ENCODE measurements at regions not wholly inside any gene's neighbourhood (a gene's known extent, or its start where the extent isn't known, plus 50 kb on each side); places are given as distances from the start of the nearest gene placed in this dataset.

DNA sequence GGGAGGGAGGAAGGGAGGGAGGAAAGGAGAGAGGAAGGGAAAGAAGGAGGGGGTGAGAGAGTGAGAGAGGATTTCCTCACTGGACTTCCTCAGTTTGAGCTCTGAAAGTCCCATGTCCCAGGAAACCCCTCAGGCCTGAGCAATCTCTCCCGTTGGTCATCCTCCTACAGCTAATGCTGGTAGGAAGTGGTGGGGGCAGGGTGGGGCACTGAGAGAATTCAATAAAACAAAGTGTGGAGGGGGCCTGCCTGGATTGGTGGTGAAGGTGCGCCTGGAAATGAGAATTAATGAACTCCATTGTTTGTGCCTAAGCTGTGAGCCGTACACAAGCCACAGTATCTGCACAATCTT lies 195.0 kb downstream of the RGS3 start:
- ATAC-seq, result no peak
- Mint-ChIP-seq H3K4me3 (no peak overlapping the region), H3K36me3 (ENCODE audit: low read depth) (no peaks in the 10 kb centered on the region), H3K27ac (no peak overlapping the region), H3K27me3 (peaks cover 7% of the 10 kb centered on the region), H3K4me1 (ENCODE audit: low read depth) (peaks cover 6% of the 10 kb centered on the region), H3K9me3 (no peaks in the 10 kb centered on the region)
- no peak for TF ChIP-seq CTCF (IDR thresholded peaks at IDR 0.05)
- CTCF ChIA-PET, result interaction anchor here (0.8 to 10.9 kb wide), 35 partner anchors 8 to 546 kb away, joined by 3 to 621 read pairs (median 5); partner anchors contain the start of genes ALAD, C9orf43, CDC26 and FKBP15
- no peak for DNase-seq
- intact Hi-C loops (cut with micrococcal nuclease), result loop anchor here (2.0 kb wide), 1 partner anchor 384 kb away; the partner anchor contains the start of genes CDC26 and PRPF4
- POLR2A ChIA-PET, result interaction anchor here (1.0 to 1.3 kb wide), 2 partner anchors 9 to 384 kb away, joined by 3 read pairs; no protein-coding TSS in a partner anchor

GRCh38 chr9:113659039-113659438 lies 195.5 kb downstream of the RGS3 start:
- CTCF ChIA-PET, result interaction anchor here (1.0 to 10.9 kb wide), 14 partner anchors 8 to 384 kb away, joined by 3 to 621 read pairs (median 8); partner anchors contain the start of genes ALAD, C9orf43, CDC26 and POLE3
- intact Hi-C loops (cut with micrococcal nuclease), result loop anchor here (2.0 kb wide), 1 partner anchor 384 kb away; the partner anchor contains the start of genes CDC26 and PRPF4
- no peak overlapping the region for H3K27ac Mint-ChIP-seq

GRCh38 chr9:113659740-113660139 lies 196.2 kb downstream of the RGS3 start:
- DNase-seq, result no peak
- H3K4me1 Mint-ChIP-seq (ENCODE audit: low read depth), result peaks cover 6% of the 10 kb centered on the region
- H3K36me3 Mint-ChIP-seq (ENCODE audit: low read depth), result no peaks in the 10 kb centered on the region
- intact Hi-C loops (cut with micrococcal nuclease), result loop anchor here (2.0 kb wide), 1 partner anchor 385 kb away; the partner anchor contains the start of genes CDC26 and PRPF4
- H3K27ac Mint-ChIP-seq, result no peak overlapping the region
- ChIA-PET POLR2A (no interaction called here), CTCF (interaction anchor here (1.2 to 10.9 kb wide), 4 partner anchors 65 to 214 kb away, joined by 4 to 621 read pairs (median 100); no protein-coding TSS in a partner anchor)
- no peaks in the 10 kb centered on the region for H3K9me3 Mint-ChIP-seq
- ATAC-seq, result no peak
- TF ChIP-seq CTCF (IDR thresholded peaks at IDR 0.05), result no peak
- no peak overlapping the region for H3K4me3 Mint-ChIP-seq
- H3K27me3 Mint-ChIP-seq, result peaks cover 7% of the 10 kb centered on the region

More at GRCh38 chr9:113659039-113659438, 195.5 kb downstream of the RGS3 start:
- Mint-ChIP-seq H3K4me1 (ENCODE audit: low read depth) (peaks cover 6% of the 10 kb centered on the region), H3K4me3 (no peak overlapping the region), H3K36me3 (ENCODE audit: low read depth) (no peaks in the 10 kb centered on the region), H3K9me3 (no peaks in the 10 kb centered on the region), H3K27me3 (peaks cover 7% of the 10 kb centered on the region)
- ATAC-seq, result no peak
- POLR2A ChIA-PET, result no interaction called here
- TF ChIP-seq CTCF (IDR thresholded peaks at IDR 0.05), result no peak
- DNase-seq, result no peak

GRCh38 chr9:113660196-113660595 lies 196.7 kb downstream of the RGS3 start:
- no peak for DNase-seq
- intact Hi-C loops (cut with micrococcal nuclease), result no loop called here
- H3K27ac Mint-ChIP-seq, result no peak overlapping the region
- peaks cover 3% of the 10 kb centered on the region for H3K4me1 Mint-ChIP-seq (ENCODE audit: low read depth)
- H3K36me3 Mint-ChIP-seq (ENCODE audit: low read depth), result no peaks in the 10 kb centered on the region
- H3K27me3 Mint-ChIP-seq, result peaks cover 7% of the 10 kb centered on the region
- CTCF ChIA-PET, result interaction anchor here (0.8 to 1.2 kb wide), 3 partner anchors 22 to 215 kb away, joined by 3 to 4 read pairs (median 3); no protein-coding TSS in a partner anchor
- H3K9me3 Mint-ChIP-seq, result no peaks in the 10 kb centered on the region
- H3K4me3 Mint-ChIP-seq, result no peak overlapping the region
- no peak for TF ChIP-seq CTCF (IDR thresholded peaks at IDR 0.05)
- ATAC-seq, result no peak
- POLR2A ChIA-PET, result no interaction called here

DNA sequence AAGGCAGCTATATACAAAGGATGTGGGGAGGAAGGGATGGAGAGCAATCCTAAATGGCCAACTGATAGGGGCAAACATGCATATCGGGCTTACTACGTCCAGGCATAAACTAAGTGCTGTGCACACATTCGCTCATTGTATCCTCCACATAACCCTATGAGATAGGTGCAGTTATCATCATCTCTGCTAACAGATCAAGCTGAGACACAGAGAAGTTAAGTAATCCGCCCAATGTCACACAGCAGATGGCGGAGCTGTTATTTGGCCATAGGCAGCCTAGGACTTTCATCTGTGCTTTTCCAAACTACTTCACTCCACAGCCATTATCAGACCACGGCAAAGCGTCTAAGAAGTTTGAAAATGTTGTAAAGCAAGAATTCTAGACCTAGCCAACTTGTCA lies 197.5 kb downstream of the RGS3 start:
- ChIA-PET CTCF (interaction anchor here (0.8 to 1.2 kb wide), 5 partner anchors 11 to 386 kb away, joined by 3 to 4 read pairs (median 3); no protein-coding TSS in a partner anchor), POLR2A (interaction anchor here (0.8 kb wide), 1 partner anchor 153 kb away, joined by 3 read pairs; no protein-coding TSS in a partner anchor)
- DNase-seq (no peak), ATAC-seq (no peak)
- no peak for TF ChIP-seq CTCF (IDR thresholded peaks at IDR 0.05)
- Mint-ChIP-seq H3K4me1 (ENCODE audit: low read depth) (no peaks in the 10 kb centered on the region), H3K27me3 (peaks cover 7% of the 10 kb centered on the region), H3K9me3 (no peaks in the 10 kb centered on the region), H3K36me3 (ENCODE audit: low read depth) (no peaks in the 10 kb centered on the region), H3K27ac (no peak overlapping the region), H3K4me3 (no peak overlapping the region)
- intact Hi-C loops (cut with micrococcal nuclease), result no loop called here
